ENCODE measurements at regions not wholly inside any gene's neighbourhood (a gene's known extent, or its start where the extent isn't known, plus 50 kb on each side); places are given as distances from the start of the nearest gene placed in this dataset.

DNA sequence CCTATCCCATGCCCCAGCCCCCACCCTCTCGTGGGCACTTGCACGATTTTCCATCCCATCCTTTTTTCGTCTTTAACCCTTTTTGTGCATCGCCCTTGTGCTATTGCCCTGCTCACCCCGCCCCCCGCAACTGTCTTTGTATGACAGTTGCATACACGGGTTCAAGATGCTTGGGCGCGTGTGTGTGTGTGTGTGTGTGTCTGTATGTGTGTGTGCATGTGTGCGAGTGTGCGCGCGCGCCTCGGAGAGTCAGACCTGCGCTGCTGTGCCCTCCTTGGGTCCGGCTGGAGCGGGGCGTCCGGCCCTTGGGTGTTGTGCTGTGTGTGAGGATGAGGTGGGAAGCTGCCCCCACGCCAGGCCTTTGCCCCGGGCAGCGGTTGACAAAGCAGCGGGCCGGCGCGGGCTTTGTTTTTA lies 230.7 kb downstream of the HAUS1 start:
- peak; percentile 22 for DNase-seq (ENCODE audit: extremely low spot score)
- POLR2A ChIA-PET, result no interaction called here
- TF ChIP-seq HDGF (IDR thresholded peaks at IDR 0.05; ENCODE audit: borderline replicate concordance) (no peak), L3MBTL2 (conservative IDR thresholded peaks at IDR 0.05) (peak; percentile 30; the same call in 1 of the 2 replicates), ARNT (IDR thresholded peaks at IDR 0.05) (no peak), FOXK2 (IDR thresholded peaks at IDR 0.05) (no peak), BHLHE40 (IDR thresholded peaks at IDR 0.05; ENCODE audit: borderline replicate concordance) (no peak), NFRKB (IDR thresholded peaks at IDR 0.05) (no peak), FOXA1 (IDR thresholded peaks at IDR 0.05) (no peak), SP1 (IDR thresholded peaks at IDR 0.05) (no peak)
- CTCF ChIA-PET, result interaction anchor here (1.3 kb wide), 1 partner anchor 161 kb away, joined by 3 read pairs; a partner anchor contains a TSS

DNA sequence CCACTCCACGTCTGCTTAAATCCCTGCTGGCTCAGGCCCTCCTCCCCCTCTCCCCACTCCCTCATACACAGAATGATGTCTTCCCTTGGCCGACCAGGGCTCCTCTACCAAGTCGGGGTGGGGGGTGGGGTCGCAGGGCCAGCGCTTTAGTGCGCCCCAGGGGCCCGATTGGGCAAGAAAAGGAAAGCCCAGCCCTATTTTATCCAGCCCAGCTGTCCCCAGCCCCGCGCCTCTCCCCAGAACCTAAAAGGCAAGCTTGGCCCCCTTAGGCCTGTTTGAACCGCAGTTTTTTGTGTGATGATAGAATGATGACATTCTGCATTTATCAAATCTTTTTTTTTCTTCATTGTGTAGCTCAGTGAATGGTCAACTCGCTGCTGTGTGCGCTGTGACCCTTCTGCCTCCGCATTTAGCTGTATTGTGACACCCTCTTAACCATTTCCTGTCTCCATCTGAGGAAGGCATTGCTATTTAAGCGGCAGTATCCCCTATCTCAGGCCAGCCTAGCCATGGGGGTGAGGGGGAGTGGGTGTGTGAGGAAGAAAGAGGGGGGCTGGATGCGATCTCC lies 231.4 kb downstream of the HAUS1 start:
- POLR2A ChIA-PET, result no interaction called here
- CTCF ChIA-PET, result interaction anchor here (1.3 kb wide), 1 partner anchor 162 kb away, joined by 3 read pairs; a partner anchor contains a TSS
- TF ChIP-seq FOXM1 (IDR thresholded peaks at IDR 0.05; ENCODE audit: borderline replicate concordance) (no peak), SP1 (IDR thresholded peaks at IDR 0.05) (no peak), HDGF (IDR thresholded peaks at IDR 0.05; ENCODE audit: borderline replicate concordance) (no peak), ARNT (IDR thresholded peaks at IDR 0.05) (no peak), SUZ12 (IDR thresholded peaks at IDR 0.05) (no peak), L3MBTL2 (conservative IDR thresholded peaks at IDR 0.05) (no peak), LEF1 (IDR thresholded peaks at IDR 0.05; ENCODE audit: borderline replicate concordance) (no peak), ELF4 (IDR thresholded peaks at IDR 0.05) (no peak), BHLHE40 (IDR thresholded peaks at IDR 0.05; ENCODE audit: borderline replicate concordance) (no peak), TARDBP (IDR thresholded peaks at IDR 0.05) (no peak), ZNF384 (IDR thresholded peaks at IDR 0.05) (no peak), PKNOX1 (IDR thresholded peaks at IDR 0.05) (no peak), NFRKB (IDR thresholded peaks at IDR 0.05) (no peak), FOXK2 (IDR thresholded peaks at IDR 0.05) (no peak), FOXA1 (IDR thresholded peaks at IDR 0.05) (no peak), CTBP1 (IDR thresholded peaks at IDR 0.05; ENCODE audit: borderline replicate concordance) (no peak)
- DNase-seq (ENCODE audit: extremely low spot score), result no peak

GRCh38 chr18:46336278-46337111 lies 232.3 kb downstream of the HAUS1 start:
- ChIA-PET POLR2A (no interaction called here), CTCF (interaction anchor here (1.3 kb wide), 1 partner anchor 163 kb away, joined by 3 read pairs; a partner anchor contains a TSS)
- DNase-seq (ENCODE audit: extremely low spot score), result no peak
- TF ChIP-seq LEF1 (IDR thresholded peaks at IDR 0.05; ENCODE audit: borderline replicate concordance), result no peak
- TF ChIP-seq L3MBTL2 (conservative IDR thresholded peaks at IDR 0.05), result no peak
- no peak for TF ChIP-seq FOXA1 (IDR thresholded peaks at IDR 0.05)
- no peak for TF ChIP-seq ELF4 (IDR thresholded peaks at IDR 0.05)

DNA sequence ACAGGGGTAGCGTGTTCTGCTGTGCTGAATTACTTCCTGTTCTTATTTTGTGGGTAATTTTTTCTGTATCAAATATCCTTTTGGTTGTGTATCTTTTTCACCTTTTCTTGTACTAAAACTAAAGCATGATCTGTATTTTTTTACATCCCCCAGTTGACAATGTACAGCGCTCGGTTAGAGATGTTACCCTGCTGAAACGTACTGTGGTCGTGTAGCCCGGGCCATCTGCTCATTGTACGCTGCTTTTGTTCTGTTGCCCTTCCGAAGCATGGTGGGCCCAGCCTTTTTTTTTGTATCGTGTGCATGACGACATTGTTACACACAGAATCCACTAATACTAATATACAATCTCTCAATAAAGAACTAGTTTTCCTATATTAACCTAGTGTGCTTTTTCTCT lies 233.1 kb downstream of the HAUS1 start:
- CTCF ChIA-PET, result no interaction called here
- DNase-seq (ENCODE audit: extremely low spot score), result no peak
- POLR2A ChIA-PET, result no interaction called here
- TF ChIP-seq LEF1 (IDR thresholded peaks at IDR 0.05; ENCODE audit: borderline replicate concordance), result no peak
- TF ChIP-seq HDGF (IDR thresholded peaks at IDR 0.05; ENCODE audit: borderline replicate concordance), result no peak
- no peak for TF ChIP-seq TARDBP (IDR thresholded peaks at IDR 0.05)
- TF ChIP-seq NFRKB (IDR thresholded peaks at IDR 0.05), result no peak
- TF ChIP-seq CTBP1 (IDR thresholded peaks at IDR 0.05; ENCODE audit: borderline replicate concordance), result no peak
- no peak for TF ChIP-seq ZNF384 (IDR thresholded peaks at IDR 0.05)
- no peak for TF ChIP-seq FOXA1 (IDR thresholded peaks at IDR 0.05)
- TF ChIP-seq SUZ12 (IDR thresholded peaks at IDR 0.05), result no peak
- TF ChIP-seq PKNOX1 (IDR thresholded peaks at IDR 0.05), result no peak
- no peak for TF ChIP-seq FOXM1 (IDR thresholded peaks at IDR 0.05; ENCODE audit: borderline replicate concordance)
- TF ChIP-seq BHLHE40 (IDR thresholded peaks at IDR 0.05; ENCODE audit: borderline replicate concordance), result no peak
- TF ChIP-seq FOXK2 (IDR thresholded peaks at IDR 0.05), result no peak
- no peak for TF ChIP-seq ARNT (IDR thresholded peaks at IDR 0.05)
- no peak for TF ChIP-seq SP1 (IDR thresholded peaks at IDR 0.05)
- TF ChIP-seq ELF4 (IDR thresholded peaks at IDR 0.05), result no peak
- no peak for TF ChIP-seq L3MBTL2 (conservative IDR thresholded peaks at IDR 0.05)

- ChIA-PET POLR2A (no interaction called here), CTCF (interaction anchor here (1.2 kb wide), 1 partner anchor 57 kb away, joined by 3 read pairs; no protein-coding TSS in a partner anchor)
- no peak for DNase-seq (ENCODE audit: extremely low spot score)
- TF ChIP-seq NFRKB (IDR thresholded peaks at IDR 0.05) (no peak), FOXM1 (IDR thresholded peaks at IDR 0.05; ENCODE audit: borderline replicate concordance) (no peak), TARDBP (IDR thresholded peaks at IDR 0.05) (no peak), SP1 (IDR thresholded peaks at IDR 0.05) (no peak), ZNF384 (IDR thresholded peaks at IDR 0.05) (no peak), ELF4 (IDR thresholded peaks at IDR 0.05) (no peak), HDGF (IDR thresholded peaks at IDR 0.05; ENCODE audit: borderline replicate concordance) (no peak), ARNT (IDR thresholded peaks at IDR 0.05) (no peak), L3MBTL2 (conservative IDR thresholded peaks at IDR 0.05) (no peak), CTBP1 (IDR thresholded peaks at IDR 0.05; ENCODE audit: borderline replicate concordance) (no peak), LEF1 (IDR thresholded peaks at IDR 0.05; ENCODE audit: borderline replicate concordance) (no peak), FOXK2 (IDR thresholded peaks at IDR 0.05) (no peak), PKNOX1 (IDR thresholded peaks at IDR 0.05) (no peak)
These were observed 234.0 kb downstream of the HAUS1 start for GRCh38 chr18:46338205-46338604.
